ENCODE measurements at regions not wholly inside any gene's neighbourhood (a gene's known extent, or its start where the extent isn't known, plus 50 kb on each side); places are given as distances from the start of the nearest gene placed in this dataset.

GRCh38 chr12:38547586-38547985 lies 231.0 kb downstream of the ALG10B start:
- H4K20me1 ChIP-seq (ENCODE audit: insufficient read depth) = no peaks in the 10 kb centered on the region
- H3K27ac ChIP-seq = no peak overlapping the region
- no peaks in the 10 kb centered on the region for H3K4me1 ChIP-seq (ENCODE audit: low read depth, poor library complexity, severe bottlenecking)
- H2AFZ ChIP-seq (ENCODE audit: low read depth) = no peak overlapping the region
- no peak overlapping the region for H3K4me3 ChIP-seq (IDR thresholded peaks at IDR 0.05; ENCODE audit: insufficient read depth, low read depth, low read length)
- TF ChIP-seq CTCF (conservative IDR thresholded peaks at IDR 0.05; ENCODE audit: low read depth, low read length) = no peak
- H3K9ac ChIP-seq = no peak overlapping the region
- no peaks in the 10 kb centered on the region for H3K36me3 ChIP-seq (ENCODE audit: insufficient read depth)
- H3K27me3 ChIP-seq (ENCODE audit: insufficient read depth, low read depth) = no peaks in the 10 kb centered on the region
- H3K4me2 ChIP-seq = no peak overlapping the region
- H3K79me2 ChIP-seq (ENCODE audit: insufficient read depth, low read depth) = no peaks in the 10 kb centered on the region

GRCh38 chr12:38555620-38556591 lies 239.3 kb downstream of the ALG10B start:
- H3K36me3 ChIP-seq (ENCODE audit: insufficient read depth) = no peaks in the 10 kb centered on the region
- no peaks in the 10 kb centered on the region for H3K27me3 ChIP-seq (ENCODE audit: insufficient read depth, low read depth)
- no peak overlapping the region for H3K9ac ChIP-seq
- no peak overlapping the region for H3K27ac ChIP-seq
- no peak overlapping the region for H2AFZ ChIP-seq (ENCODE audit: low read depth)
- H3K4me1 ChIP-seq (ENCODE audit: low read depth, poor library complexity, severe bottlenecking) = no peaks in the 10 kb centered on the region
- no peak overlapping the region for H3K4me2 ChIP-seq
- H3K4me3 ChIP-seq (IDR thresholded peaks at IDR 0.05; ENCODE audit: insufficient read depth, low read depth, low read length) = no peak overlapping the region
- H4K20me1 ChIP-seq (ENCODE audit: insufficient read depth) = no peaks in the 10 kb centered on the region
- no peaks in the 10 kb centered on the region for H3K79me2 ChIP-seq (ENCODE audit: insufficient read depth, low read depth)
- TF ChIP-seq CTCF (conservative IDR thresholded peaks at IDR 0.05; ENCODE audit: low read depth, low read length) = no peak

- TF ChIP-seq CTCF (conservative IDR thresholded peaks at IDR 0.05; ENCODE audit: low read depth, low read length) = no peak
Observed at GRCh38 chr12:38556647-38557046, 240.1 kb downstream of the ALG10B start.

GRCh38 chr12:38585086-38585485 lies 268.5 kb downstream of the ALG10B start:
- H4K20me1 ChIP-seq (ENCODE audit: insufficient read depth) = no peaks in the 10 kb centered on the region
- no peaks in the 10 kb centered on the region for H3K27me3 ChIP-seq (ENCODE audit: insufficient read depth, low read depth)
- H3K4me1 ChIP-seq (ENCODE audit: low read depth, poor library complexity, severe bottlenecking) = no peaks in the 10 kb centered on the region
- no peak overlapping the region for H3K9ac ChIP-seq
- H3K4me3 ChIP-seq (IDR thresholded peaks at IDR 0.05; ENCODE audit: insufficient read depth, low read depth, low read length) = no peak overlapping the region
- no peak overlapping the region for H3K4me2 ChIP-seq
- no peak for TF ChIP-seq CTCF (conservative IDR thresholded peaks at IDR 0.05; ENCODE audit: low read depth, low read length)
- H3K27ac ChIP-seq = no peak overlapping the region
- no peaks in the 10 kb centered on the region for H3K36me3 ChIP-seq (ENCODE audit: insufficient read depth)
- H2AFZ ChIP-seq (ENCODE audit: low read depth) = no peak overlapping the region
- H3K79me2 ChIP-seq (ENCODE audit: insufficient read depth, low read depth) = no peaks in the 10 kb centered on the region

More at GRCh38 chr12:38556647-38557046, 240.1 kb downstream of the ALG10B start:
- Histone ChIP-seq H3K36me3 (ENCODE audit: insufficient read depth) (no peaks in the 10 kb centered on the region), H3K4me1 (ENCODE audit: low read depth, poor library complexity, severe bottlenecking) (no peaks in the 10 kb centered on the region), H3K9ac (no peak overlapping the region), H4K20me1 (ENCODE audit: insufficient read depth) (no peaks in the 10 kb centered on the region), H2AFZ (ENCODE audit: low read depth) (no peak overlapping the region), H3K79me2 (ENCODE audit: insufficient read depth, low read depth) (no peaks in the 10 kb centered on the region), H3K27me3 (ENCODE audit: insufficient read depth, low read depth) (no peaks in the 10 kb centered on the region), H3K4me3 (IDR thresholded peaks at IDR 0.05; ENCODE audit: insufficient read depth, low read depth, low read length) (no peak overlapping the region), H3K4me2 (no peak overlapping the region), H3K27ac (no peak overlapping the region)
